ENCODE measurements at regions not wholly inside any gene's neighbourhood (a gene's known extent, or its start where the extent isn't known, plus 50 kb on each side); places are given as distances from the start of the nearest gene placed in this dataset.

GRCh38 chr2:64338910-64339500 is 115.0 kb upstream of the LGALSL start:
- DNase-seq, result no peak

GRCh38 chr2:64341461-64341860 is 112.5 kb upstream of the LGALSL start:
- DNase-seq, result no peak

- DNase-seq, result no peak
Measured at GRCh38 chr2:64342195-64343099, 111.5 kb upstream of the LGALSL start.

GRCh38 chr2:64344999-64345576 is 108.9 kb upstream of the LGALSL start:
- DNase-seq, result no peak

GRCh38 chr2:64345998-64346397 is 108.0 kb upstream of the LGALSL start:
- DNase-seq, result no peak

GRCh38 chr2:64348386-64349130 is 105.4 kb upstream of the LGALSL start:
- no peak for DNase-seq

- DNase-seq, result no peak
Measured at GRCh38 chr2:64349131-64349530, 104.8 kb upstream of the LGALSL start.

- DNase-seq, result no peak
Measured at GRCh38 chr2:64350996-64351395, 103.0 kb upstream of the LGALSL start.

- no peak for DNase-seq
Measured at GRCh38 chr2:64352292-64352691, 101.7 kb upstream of the LGALSL start.

GRCh38 chr2:64354857-64355680 is 98.9 kb upstream of the LGALSL start:
- DNase-seq, result no peak

- DNase-seq, result no peak
Measured at GRCh38 chr2:64356906-64357305, 97.1 kb upstream of the LGALSL start.

- DNase-seq, result no peak
Measured at GRCh38 chr2:64359171-64359891, 94.6 kb upstream of the LGALSL start.

- no peak for DNase-seq
Measured at GRCh38 chr2:64359892-64360657, 93.9 kb upstream of the LGALSL start.

- no peak for DNase-seq
Measured at GRCh38 chr2:64361151-64361938, 92.6 kb upstream of the LGALSL start.

GRCh38 chr2:64362562-64363026 is 91.4 kb upstream of the LGALSL start:
- no peak for DNase-seq

GRCh38 chr2:64363140-64363539 is 90.8 kb upstream of the LGALSL start:
- DNase-seq, result no peak

GRCh38 chr2:64363848-64364247 is 90.1 kb upstream of the LGALSL start:
- DNase-seq, result no peak

GRCh38 chr2:64367444-64368232 is 86.3 kb upstream of the LGALSL start:
- no peak for DNase-seq
